IMR-90 (cell line): ENCODE measurements at regions not wholly inside any gene's neighbourhood (a gene's known extent, or its start where the extent isn't known, plus 50 kb on each side); places are given as distances from the start of the nearest gene placed in this dataset.

Source experiments
- ATAC-seq: fragments of 200-7000 bp; cut with Tn5 transposase; 2 replicates; pipeline ENCODE4 v1.9.1; 2020; ENCODE audit warnings: low read depth, mild to moderate bottlenecking, moderate library complexity
- BruUV-seq: library from RNA; stranded (reverse); fragments of 400-500 nt; replicated peaks from 2 replicates; lab custom pipeline; 2021; lab: Mats Ljungman, UMichigan
- CTCF ChIA-PET: fragments of 300-600 bp; formaldehyde crosslinking; extraction: SDS; loops from one replicate; lab custom pipeline; 2021; ENCODE audit warnings: antibody characterized with exemption; lab: Yijun Ruan, JAX
- POLR2A ChIA-PET: fragments of 300-600 bp; sonication (Branson Sonifier 250); formaldehyde crosslinking; loops from one replicate; lab custom pipeline; 2022; ENCODE audit warnings: antibody characterized with exemption; ENCODE audit not compliant: unreplicated experiment; lab: Charles Lee
- DNase-seq: peaks from one replicate; pipeline ENCODE4 v3.0.0; 2013
- H2AFZ ChIP-seq: replicated peaks from 2 replicates; pipeline ENCODE3; 2013; ENCODE audit warnings: low read length, mild to moderate bottlenecking; ENCODE audit not compliant: poor library complexity
- H2AK5ac ChIP-seq: 2 replicates; pipeline ENCODE4 v1.6.1; 2013; ENCODE audit warnings: low read depth, low read length, inconsistent platforms
- H2AK9ac ChIP-seq: replicated peaks from 2 replicates; pipeline ENCODE3; 2013; ENCODE audit warnings: mild to moderate bottlenecking, low read depth, low read length, moderate library complexity; ENCODE audit not compliant: poor library complexity
- H2BK120ac ChIP-seq: 2 replicates; pipeline ENCODE4 v1.6.1; 2013; ENCODE audit warnings: low read depth, low read length, inconsistent platforms
- H2BK15ac ChIP-seq: 3 replicates; pipeline ENCODE4 v1.6.1; 2013; ENCODE audit warnings: low read depth, low read length, inconsistent platforms
- H2BK20ac ChIP-seq: 2 replicates; pipeline ENCODE4 v1.6.1; 2013; ENCODE audit warnings: low read depth, mild to moderate bottlenecking, inconsistent platforms, low read length, moderate library complexity
- H2BK5ac ChIP-seq: 2 replicates; pipeline ENCODE4 v1.6.1; 2013; ENCODE audit warnings: mild to moderate bottlenecking, low read depth, low read length, inconsistent platforms; ENCODE audit not compliant: poor library complexity, severe bottlenecking
- H3K14ac ChIP-seq: replicated peaks from 2 replicates; pipeline ENCODE4 v1.6.1; 2013; ENCODE audit warnings: low read depth, low read length, inconsistent platforms
- H3K18ac ChIP-seq: 2 replicates; pipeline ENCODE4 v1.6.1; 2013; ENCODE audit warnings: low read depth, low read length, control low read depth
- H3K23ac ChIP-seq: 2 replicates; pipeline ENCODE4 v1.6.1; 2013; ENCODE audit warnings: low read depth, low read length, inconsistent platforms
- H3K27ac ChIP-seq: 2 replicates; pipeline ENCODE4 v1.5.1; 2013; ENCODE audit warnings: mild to moderate bottlenecking, control low read depth, low read length; ENCODE audit not compliant: insufficient read depth
- H3K27me3 ChIP-seq: 2 replicates; pipeline ENCODE4 v1.6.1; 2013; ENCODE audit warnings: low read length; ENCODE audit not compliant: control insufficient read depth, insufficient read depth
- H3K36me3 ChIP-seq: 2 replicates; pipeline ENCODE4 v1.6.1; 2013; ENCODE audit warnings: low read length, mixed read lengths; ENCODE audit not compliant: control insufficient read depth, insufficient read depth
- H3K4ac ChIP-seq: 2 replicates; pipeline ENCODE4 v1.6.1; 2013; ENCODE audit warnings: low read depth, low read length, inconsistent platforms
- H3K4me1 ChIP-seq: 2 replicates; pipeline ENCODE4 v1.6.1; 2013; ENCODE audit warnings: low read length, mixed read lengths; ENCODE audit not compliant: control insufficient read depth, insufficient read depth
- H3K4me2 ChIP-seq: 2 replicates; pipeline ENCODE4 v1.6.1; 2013; ENCODE audit warnings: low read depth, mild to moderate bottlenecking, control low read depth, low read length, moderate library complexity
- H3K4me3 ChIP-seq: 2 replicates; pipeline ENCODE4 v1.5.1; 2013; ENCODE audit warnings: low read depth, mild to moderate bottlenecking, control low read depth, low read length, moderate library complexity; ENCODE audit not compliant: insufficient read depth
- H3K56ac ChIP-seq: 2 replicates; pipeline ENCODE4 v1.6.1; 2013; ENCODE audit warnings: low read length, inconsistent platforms; ENCODE audit not compliant: insufficient read depth; ENCODE audit errors: extremely low read depth
- H3K79me1 ChIP-seq, 2 experiments: 2 replicates each; pipeline ENCODE4 v1.6.1; 2013; ENCODE audit warnings: low read length in 2 of 2, inconsistent platforms in 1 of 2, low read depth in 1 of 2
- H3K9ac ChIP-seq: 2 replicates; pipeline ENCODE4 v1.6.1; 2013; ENCODE audit warnings: low read depth, low read length, control low read depth
- H3K9me1 ChIP-seq: 2 replicates; pipeline ENCODE4 v1.6.1; 2013; ENCODE audit warnings: low read length, inconsistent platforms; ENCODE audit not compliant: insufficient read depth
- H3K9me3 ChIP-seq: 2 replicates; pipeline ENCODE4 v1.6.1; 2013; ENCODE audit warnings: low read length; ENCODE audit not compliant: control insufficient read depth, insufficient read depth
- H4K20me1 ChIP-seq: 2 replicates; pipeline ENCODE4 v1.6.1; 2013; ENCODE audit warnings: low read length, inconsistent platforms; ENCODE audit not compliant: insufficient read depth
- H4K5ac ChIP-seq: 2 replicates; pipeline ENCODE4 v1.6.1; 2013; ENCODE audit warnings: mild to moderate bottlenecking, low read depth, low read length, control low read depth
- H4K8ac ChIP-seq, 2 experiments: 2 replicates each; pipeline ENCODE4 v1.6.1; 2013; ENCODE audit warnings: low read depth in 2 of 2, low read length in 2 of 2, control low read depth in 1 of 2, inconsistent platforms in 1 of 2
- H4K91ac ChIP-seq: 2 replicates; pipeline ENCODE4 v1.6.1; 2013; ENCODE audit warnings: low read depth, low read length, inconsistent platforms; ENCODE audit not compliant: insufficient read depth
- CHD1 ChIP-seq: IDR thresholded peaks from 2 replicates; pipeline ENCODE4 v1.6.1; 2012; ENCODE audit warnings: low read depth, low read length, improper control_type of control experiment
- MAFK ChIP-seq: IDR thresholded peaks from 2 replicates; pipeline ENCODE4 v1.6.1; 2012; ENCODE audit warnings: low read depth, low read length, improper control_type of control experiment
- WGBS, 2 experiments: methylation state at CpG; one replicate each; pipeline versions ENCODE4 v1.1.5 to v1.1.7; 2013; ENCODE audit warnings: missing lambda C conversion rate in 2 of 2; ENCODE audit not compliant: insufficient read length in 1 of 2; ENCODE audit errors: extremely low coverage in 2 of 2; 5-methylcytosine and 5-hydroxymethylcytosine counted together
- dilution Hi-C: fragments of 300-500 bp; cut with HindIII; formaldehyde crosslinking; loops from one replicate; pipeline ENCODE4 v1.14.3; 2018; ENCODE audit warnings: low sequenced_read_pairs; ENCODE audit not compliant: unreplicated experiment
- in situ Hi-C: fragments of 300-500 bp; cut with MboI; formaldehyde crosslinking; loops from 3 replicates; pipeline ENCODE4 v1.14.3; 2019; ENCODE audit warnings: low sequenced_read_pairs, inconsistent platforms, mixed read lengths
- intact Hi-C: fragments of 100-400 bp; cut with micrococcal nuclease; formaldehyde crosslinking; loops from 2 replicates; pipeline ENCODE4 v1.10.0; 2022

- 0 out of 2 replicates have a peak, but pooled peaks cover 1% of the 10 kb centered on the region for H3K4me1 ChIP-seq
- H3K56ac ChIP-seq: no peak overlapping the region
- WGBS, 2 experiments: no CpG with 5 or more reads among the region's 1 CpG
- no peak overlapping the region for H2BK15ac ChIP-seq
- H2BK120ac ChIP-seq: no peak overlapping the region
- no peak overlapping the region for H2BK20ac ChIP-seq
- no peak for ATAC-seq
- no peak overlapping the region for H4K8ac ChIP-seq
- TF ChIP-seq MAFK (peak; percentile 44), CHD1 (no peak)
- peaks cover 8% of the 10 kb centered on the region for H3K9me1 ChIP-seq
- no peak overlapping the region for H2AK9ac ChIP-seq
- no peak overlapping the region for H4K91ac ChIP-seq
- no peak overlapping the region for H3K18ac ChIP-seq
- in situ Hi-C loops: no loop called here
- POLR2A ChIA-PET: no interaction called here
- CTCF ChIA-PET: no interaction called here
- H3K23ac ChIP-seq: no peak overlapping the region
- intact Hi-C loops: no loop called here
- no peak for DNase-seq
- H3K9me3 ChIP-seq: no peaks in the 10 kb centered on the region
- H3K9ac ChIP-seq: no peak overlapping the region
- no peaks in the 10 kb centered on the region for H3K79me1 ChIP-seq
- H2AFZ ChIP-seq: no peak overlapping the region
- no peaks in the 10 kb centered on the region for H4K20me1 ChIP-seq
- no TSS peak for BruUV-seq
- no peak overlapping the region for H2BK5ac ChIP-seq
- H3K36me3 ChIP-seq: no peaks in the 10 kb centered on the region
- dilution Hi-C loops: no loop called here
- no peak overlapping the region for H3K27ac ChIP-seq
- H3K4me2 ChIP-seq: no peak overlapping the region
- no peak overlapping the region for H2AK5ac ChIP-seq
- H3K14ac ChIP-seq: no peak overlapping the region
- H4K5ac ChIP-seq: no peak overlapping the region
- H3K4ac ChIP-seq: no peak overlapping the region
- H3K27me3 ChIP-seq: no peaks in the 10 kb centered on the region
- no peak overlapping the region for H3K4me3 ChIP-seq
Observed at GRCh38 chr6:54754406-54754805, 92.2 kb upstream of the FAM83B start.
